ENCODE measurements at regions not wholly inside any gene's neighbourhood (a gene's known extent, or its start where the extent isn't known, plus 50 kb on each side); places are given as distances from the start of the nearest gene placed in this dataset.

GRCh38 chr22:49291781-49292180 is 535.9 kb downstream of the BRD1 start:
- no peak overlapping the region for H3K4me3 ChIP-seq
- no peaks in the 10 kb centered on the region for H3K36me3 ChIP-seq
- peaks cover 0 to 23% of the 10 kb centered on the region in 2 donors for H3K9me3 ChIP-seq
- H3K27ac ChIP-seq, result no peak overlapping the region
- DNase-seq (ENCODE audit: low spot score), result no peak
- no peaks in the 10 kb centered on the region for H3K4me1 ChIP-seq
- no peak for TF ChIP-seq CTCF (IDR thresholded peaks at IDR 0.05)
- no peaks in the 10 kb centered on the region for H3K27me3 ChIP-seq

- Histone ChIP-seq H3K4me3 (no peak overlapping the region), H3K9me3 (peaks cover 0 to 23% of the 10 kb centered on the region in 2 donors), H3K36me3 (no peaks in the 10 kb centered on the region), H3K27me3 (no peaks in the 10 kb centered on the region), H3K4me1 (no peaks in the 10 kb centered on the region), H3K27ac (no peak overlapping the region)
- no peak for TF ChIP-seq CTCF (IDR thresholded peaks at IDR 0.05)
- no peak for DNase-seq (ENCODE audit: low spot score)
These were observed 536.5 kb downstream of the BRD1 start for GRCh38 chr22:49291169-49291568.

DNA sequence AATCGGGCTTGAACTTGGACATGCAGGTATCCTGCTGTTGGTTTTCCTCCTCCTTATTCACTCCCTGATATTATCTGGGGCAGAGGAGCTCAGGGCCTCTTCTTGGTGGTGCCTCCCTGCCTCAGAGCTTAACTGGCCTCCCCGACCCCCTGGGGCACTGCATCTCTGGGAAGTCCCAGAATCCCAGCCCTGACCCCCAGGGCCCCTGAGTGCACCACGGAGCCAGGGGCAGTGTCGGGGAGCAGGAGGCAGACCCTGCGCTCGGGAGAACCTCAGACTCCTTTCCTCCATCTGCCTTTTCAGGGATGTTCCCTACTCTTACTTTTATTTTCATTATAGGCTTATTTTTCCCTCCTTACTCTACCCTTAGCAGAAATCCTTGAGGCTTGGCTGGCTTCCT is 537.0 kb downstream of the BRD1 start:
- Histone ChIP-seq H3K9me3 (peaks cover 0 to 23% of the 10 kb centered on the region in 2 donors), H3K27ac (no peak overlapping the region), H3K36me3 (no peaks in the 10 kb centered on the region), H3K4me1 (no peaks in the 10 kb centered on the region), H3K27me3 (no peaks in the 10 kb centered on the region), H3K4me3 (no peak overlapping the region)
- DNase-seq (ENCODE audit: low spot score), result no peak
- TF ChIP-seq CTCF (IDR thresholded peaks at IDR 0.05), result no peak

DNA sequence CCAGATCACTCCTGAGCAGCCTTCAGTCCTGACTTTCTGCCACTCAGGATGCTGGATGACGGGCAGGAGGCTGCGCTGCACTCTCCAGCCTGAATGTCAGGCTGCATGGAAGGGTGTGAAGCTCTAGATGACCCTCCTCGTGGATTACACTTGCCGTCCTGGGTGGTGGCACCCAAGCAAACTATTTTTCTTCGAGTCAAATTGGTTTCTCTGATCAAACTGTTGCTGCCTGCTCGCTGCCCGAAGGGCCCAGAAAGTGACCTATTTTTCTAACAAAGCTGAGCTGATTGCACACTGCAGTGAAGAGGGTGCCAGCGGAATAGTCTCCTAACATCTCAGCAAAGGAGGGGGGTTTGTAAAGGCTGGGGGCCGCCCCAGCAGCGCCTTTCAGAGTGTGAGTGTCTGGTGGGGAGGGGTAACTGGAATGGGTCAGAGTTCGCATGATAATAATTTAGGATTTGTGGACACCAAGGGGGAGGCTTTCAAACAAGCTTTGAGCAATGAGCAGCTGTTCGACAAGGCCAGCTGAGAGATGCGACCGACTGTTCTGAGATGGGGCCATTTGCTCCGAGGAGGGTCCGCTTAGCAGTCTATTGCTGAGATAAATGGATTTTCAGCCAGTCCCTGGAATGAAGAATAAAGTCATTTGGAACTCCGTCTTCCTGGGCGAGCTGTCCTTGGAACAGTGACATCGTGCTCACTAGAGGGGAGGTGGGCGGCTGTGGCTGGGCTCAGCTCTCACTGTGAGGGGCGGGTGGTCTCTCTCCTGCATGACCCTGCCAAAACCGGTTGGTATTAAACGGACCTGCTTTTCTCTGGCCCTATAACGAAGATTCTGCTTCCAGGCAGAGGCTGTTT is 537.6 kb downstream of the BRD1 start:
- Histone ChIP-seq H3K4me3 (no peak overlapping the region), H3K4me1 (no peaks in the 10 kb centered on the region), H3K27ac (no peak overlapping the region), H3K27me3 (no peaks in the 10 kb centered on the region), H3K9me3 (peaks cover 0 to 23% of the 10 kb centered on the region in 2 donors), H3K36me3 (no peaks in the 10 kb centered on the region)
- no peak for TF ChIP-seq CTCF (IDR thresholded peaks at IDR 0.05)
- no peak for DNase-seq (ENCODE audit: low spot score)

DNA sequence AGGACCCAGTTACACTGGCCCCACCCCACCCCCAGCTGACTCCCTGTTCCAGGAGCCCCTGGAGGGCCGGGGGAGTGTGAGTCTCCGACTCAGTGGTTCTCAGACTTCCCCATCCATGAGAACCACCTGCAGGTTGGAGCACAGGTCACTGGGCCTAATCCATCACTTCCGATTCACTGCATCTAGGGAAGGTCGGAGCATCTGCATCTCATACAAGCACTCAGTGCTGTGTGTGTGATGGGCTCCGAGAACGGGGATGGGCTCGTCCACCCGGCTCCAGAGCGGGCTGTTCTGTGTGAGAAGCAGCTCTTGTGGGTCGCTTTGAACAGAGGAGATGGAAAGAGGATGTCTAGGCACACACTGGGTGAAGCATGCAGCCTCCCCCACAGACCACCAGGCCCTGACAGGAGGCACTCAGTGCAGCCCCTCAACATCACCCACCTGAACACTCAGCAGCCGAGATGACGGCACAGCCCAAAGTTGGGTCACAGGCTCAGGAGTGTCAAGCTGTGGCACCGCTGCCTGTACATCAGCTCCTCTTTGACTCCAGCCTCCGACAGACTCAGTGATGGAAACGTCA is 541.4 kb downstream of the BRD1 start:
- Histone ChIP-seq H3K36me3 (no peaks in the 10 kb centered on the region), H3K27ac (no peak overlapping the region), H3K4me3 (no peak overlapping the region), H3K27me3 (no peaks in the 10 kb centered on the region), H3K9me3 (no peaks in the 10 kb centered on the region), H3K4me1 (no peaks in the 10 kb centered on the region)
- no peak for TF ChIP-seq CTCF (IDR thresholded peaks at IDR 0.05)
- DNase-seq (ENCODE audit: low spot score), result no peak

Data from right atrium auricular region (tissue), 2 donors.